HepG2 (cell line): ENCODE measurements at regions not wholly inside any gene's neighbourhood (a gene's known extent, or its start where the extent isn't known, plus 50 kb on each side); places are given as distances from the start of the nearest gene placed in this dataset.
A peak's percentile ranks its signal among the peaks of the same experiment; 100 is the strongest.

ENCODE experiments used
- ATAC-seq: fragments of 200-7000 bp; cut with Tn5 transposase; 3 replicates; pipeline ENCODE4 v1.9.1; 2020; ENCODE audit warnings: mild to moderate bottlenecking, moderate library complexity
- BruUV-seq: library from RNA; stranded (reverse); fragments of 400-500 nt; replicated peaks from 2 replicates; lab custom pipeline; 2021; lab: Mats Ljungman, UMichigan
- CTCF ChIA-PET: fragments of 300-600 bp; formaldehyde crosslinking; extraction: SDS; loops from one replicate; lab custom pipeline; 2021; ENCODE audit warnings: low total read pairs, inconsistent platforms, low intra/inter-chr PET ratio; lab: Yijun Ruan, JAX
- POLR2A ChIA-PET: fragments of 350-600 bp; sonication (Branson Sonifier 250); formaldehyde crosslinking; loops from one replicate; lab custom pipeline; 2020; ENCODE audit warnings: antibody characterized with exemption, inconsistent platforms; lab: Yijun Ruan, JAX
- DNase-seq: peaks from one replicate; pipeline ENCODE4 v3.0.0-alpha.2; 2015; ENCODE audit warnings: low spot score
- FAIRE-seq: peaks from 3 replicates; lab custom pipeline; 2011; peaks lifted over from hg19 to GRCh38; lab: Jason Lieb, UNC
- H2AFZ ChIP-seq: one replicate; pipeline ENCODE4 v1.6.1; 2011; ENCODE audit warnings: low read length, inconsistent platforms
- H3K27ac ChIP-seq: fragments of 300-600 bp; 3 replicates; pipeline ENCODE4 v1.8.0; 2011; ENCODE audit warnings: mixed run types, mild to moderate bottlenecking, mixed read lengths, low read length, inconsistent platforms; ENCODE audit not compliant: insufficient read depth; ENCODE audit errors: extremely low read length
- H3K27me3 ChIP-seq, 2 experiments: fragments of 200-600 bp in 1 of 2; 2 replicates in 1 of 2; 3 replicates in 1 of 2; pipeline versions ENCODE4 v1.6.0 to v1.8.0; 2011; ENCODE audit warnings: low read length in 2 of 2, mild to moderate bottlenecking in 2 of 2, moderate library complexity in 2 of 2, inconsistent platforms in 1 of 2; ENCODE audit not compliant: insufficient read depth in 2 of 2, control insufficient read depth in 1 of 2
- H3K36me3 ChIP-seq, 2 experiments: fragments of 200-600 bp in 1 of 2; replicated peaks in 1 of 2; 2 replicates in 1 of 2; 3 replicates in 1 of 2; pipeline versions ENCODE4 v1.5.1 to v1.8.0; 2011; ENCODE audit warnings: low read length in 2 of 2, inconsistent platforms in 1 of 2; ENCODE audit not compliant: insufficient read depth in 2 of 2, control insufficient read depth in 1 of 2
- H3K4me1 ChIP-seq: 2 replicates; pipeline ENCODE4 v1.5.1; 2012; ENCODE audit warnings: low read length, inconsistent platforms; ENCODE audit not compliant: insufficient read depth
- H3K4me2 ChIP-seq: 2 replicates; pipeline ENCODE4 v1.6.0; 2011; ENCODE audit warnings: low read depth, low read length, inconsistent platforms
- H3K4me3 ChIP-seq, 3 experiments: fragments of 200-600 bp in 1 of 3; sonication (generic), shearing (Covaris generic) in 1 of 3; replicated peaks in 1 of 3; 2 replicates each; pipeline ENCODE4 v1.5.1; 2011 to 2016; ENCODE audit warnings: low read length in 3 of 3, inconsistent platforms in 2 of 3, low read depth in 2 of 3, mild to moderate bottlenecking in 2 of 3, control low read depth in 1 of 3, mixed read lengths in 1 of 3; ENCODE audit not compliant: insufficient read depth in 1 of 3
- H3K79me2 ChIP-seq: one replicate; pipeline ENCODE4 v1.6.1; 2011; ENCODE audit warnings: low read length, inconsistent platforms; ENCODE audit not compliant: insufficient read depth
- H3K9ac ChIP-seq: 2 replicates; pipeline ENCODE4 v1.6.0; 2011; ENCODE audit warnings: mild to moderate bottlenecking, low read depth, low read length, inconsistent platforms; ENCODE audit not compliant: insufficient read depth
- H3K9me3 ChIP-seq: 2 replicates; pipeline ENCODE4 v1.5.1; 2012; ENCODE audit warnings: mild to moderate bottlenecking, low read length
- H4K20me1 ChIP-seq: 2 replicates; pipeline ENCODE4 v1.6.0; 2011; ENCODE audit warnings: inconsistent platforms, mild to moderate bottlenecking, low read length, moderate library complexity; ENCODE audit not compliant: insufficient read depth
- ATF7 ChIP-seq, 2 experiments: fragments of 450-650 bp in 1 of 2; sonication (generic) in 1 of 2; formaldehyde crosslinking in 1 of 2; IDR thresholded peaks; 2 replicates each; pipeline versions ENCODE4 v1.4.0 to v1.6.1; 2016 to 2020; ENCODE audit warnings: antibody characterized with exemption in 1 of 2, mild to moderate bottlenecking in 1 of 2, missing genetic modification reagents in 1 of 2
- CREB1 ChIP-seq, 2 experiments: fragments of 450-650 bp in 1 of 2; IDR thresholded peaks; 2 replicates each; pipeline ENCODE4 v1.6.1; 2016 to 2017; ENCODE audit warnings: control low read depth in 1 of 2, mild to moderate bottlenecking in 1 of 2, missing compliant biosample characterization in 1 of 2, missing genetic modification characterization in 1 of 2
- THAP9 ChIP-seq: sonication (generic); formaldehyde crosslinking; IDR thresholded peaks from 2 replicates; pipeline ENCODE4; 2020; ENCODE audit warnings: missing genetic modification reagents, mild to moderate bottlenecking, borderline replicate concordance
- ZNF10 ChIP-seq: sonication (generic); formaldehyde crosslinking; IDR thresholded peaks from 2 replicates; pipeline ENCODE4 v1.4.0; 2020; ENCODE audit warnings: mild to moderate bottlenecking, low read depth, missing genetic modification reagents, borderline replicate concordance
- WGBS: methylation state at CpG from one replicate; pipeline ENCODE4 v1.1.6; 2017; ENCODE audit warnings: low lambda C conversion rate; 5-methylcytosine and 5-hydroxymethylcytosine counted together
- in situ Hi-C: cut with HindIII; loops from 2 replicates; pipeline ENCODE4 v1.10.0; 2017; ENCODE audit warnings: low pct_unique_long_range_greater_than_20kb; ENCODE audit not compliant: extremely low pct_ligation_motif_present
- intact Hi-C: fragments of 100-400 bp; cut with micrococcal nuclease; formaldehyde crosslinking; loops from one replicate; pipeline ENCODE4 v1.10.0; 2022; ENCODE audit not compliant: unreplicated experiment

GRCh38 chr17:21815352-21816063, 123.2 kb downstream of the KCNJ18 start:
- in situ Hi-C loops = no loop called here
- no peak for ATAC-seq

More at GRCh38 chr17:21815352-21816063, 123.2 kb downstream of the KCNJ18 start:
- H3K9me3 ChIP-seq = no peaks in the 10 kb centered on the region
- H3K4me3 ChIP-seq = no peak overlapping the region
- WGBS = 22% methylated on average over 11 of the region's 11 CpGs
- no peak for FAIRE-seq
- CTCF ChIA-PET = no interaction called here
- peaks cover 0 to 3% of the 10 kb centered on the region in 2 experiments; a peak in 2 of 5 replicates for H3K27me3 ChIP-seq
- no peaks in the 10 kb centered on the region for H3K4me1 ChIP-seq
- H3K36me3 ChIP-seq = no peaks in the 10 kb centered on the region
- H3K79me2 ChIP-seq = no peaks in the 10 kb centered on the region
- no peak overlapping the region for H3K27ac ChIP-seq
- no TSS peak for BruUV-seq
- H4K20me1 ChIP-seq = no peaks in the 10 kb centered on the region
- H3K4me2 ChIP-seq = no peak overlapping the region
- intact Hi-C loops = no loop called here
- POLR2A ChIA-PET = no interaction called here
- TF ChIP-seq CREB1 (IDR thresholded peaks at IDR 0.05) = peak; percentile 54
- TF ChIP-seq CREB1 (CRISPR knock-in tag; IDR thresholded peaks at IDR 0.05) = no peak
- TF ChIP-seq THAP9 = no peak
- peak; percentile 86 for TF ChIP-seq ATF7 (IDR thresholded peaks at IDR 0.05)
- TF ChIP-seq ATF7 (CRISPR knock-in tag; IDR thresholded peaks at IDR 0.05) = no peak
- TF ChIP-seq ZNF10 = no peak
- H2AFZ ChIP-seq = no peak overlapping the region
- H3K9ac ChIP-seq = no peak overlapping the region
- no peak for DNase-seq
